ENCODE measurements at regions not wholly inside any gene's neighbourhood (a gene's known extent, or its start where the extent isn't known, plus 50 kb on each side); places are given as distances from the start of the nearest gene placed in this dataset.

DNA sequence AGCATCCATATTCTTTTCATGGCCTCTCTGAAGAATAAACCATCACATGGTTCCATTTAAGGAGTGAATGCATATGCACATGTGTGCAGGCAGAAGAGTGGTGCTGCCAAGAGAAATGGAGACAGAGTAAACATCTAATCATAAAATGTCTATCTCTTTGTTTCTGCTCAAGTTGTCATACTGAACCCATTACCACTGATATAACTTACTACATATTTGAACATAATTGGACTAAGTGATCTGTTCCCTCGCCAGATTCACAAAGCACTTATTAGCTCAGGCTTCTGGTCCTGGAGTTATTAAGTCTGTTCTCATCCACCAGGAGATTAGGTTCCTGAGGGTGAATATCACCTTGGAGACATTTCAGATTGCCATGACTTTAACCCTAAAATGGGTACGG is 72.3 kb upstream of the XYLT1 start (continued):
- TF ChIP-seq, protein P1, sequence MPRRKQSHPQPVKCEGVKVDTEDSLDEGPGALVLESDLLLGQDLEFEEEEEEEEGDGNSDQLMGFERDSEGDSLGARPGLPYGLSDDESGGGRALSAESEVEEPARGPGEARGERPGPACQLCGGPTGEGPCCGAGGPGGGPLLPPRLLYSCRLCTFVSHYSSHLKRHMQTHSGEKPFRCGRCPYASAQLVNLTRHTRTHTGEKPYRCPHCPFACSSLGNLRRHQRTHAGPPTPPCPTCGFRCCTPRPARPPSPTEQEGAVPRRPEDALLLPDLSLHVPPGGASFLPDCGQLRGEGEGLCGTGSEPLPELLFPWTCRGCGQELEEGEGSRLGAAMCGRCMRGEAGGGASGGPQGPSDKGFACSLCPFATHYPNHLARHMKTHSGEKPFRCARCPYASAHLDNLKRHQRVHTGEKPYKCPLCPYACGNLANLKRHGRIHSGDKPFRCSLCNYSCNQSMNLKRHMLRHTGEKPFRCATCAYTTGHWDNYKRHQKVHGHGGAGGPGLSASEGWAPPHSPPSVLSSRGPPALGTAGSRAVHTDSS (tag by site-specific recombination; IDR thresholded peaks at IDR 0.05): no peak
- TF ChIP-seq ZNF16 (tag by site-specific recombination; IDR thresholded peaks at IDR 0.05; ENCODE audit: low read depth) (no peak), ZXDB (tag by site-specific recombination; IDR thresholded peaks at IDR 0.05) (no peak), ZNF174 (tag by site-specific recombination; IDR thresholded peaks at IDR 0.05) (no peak)

DNA sequence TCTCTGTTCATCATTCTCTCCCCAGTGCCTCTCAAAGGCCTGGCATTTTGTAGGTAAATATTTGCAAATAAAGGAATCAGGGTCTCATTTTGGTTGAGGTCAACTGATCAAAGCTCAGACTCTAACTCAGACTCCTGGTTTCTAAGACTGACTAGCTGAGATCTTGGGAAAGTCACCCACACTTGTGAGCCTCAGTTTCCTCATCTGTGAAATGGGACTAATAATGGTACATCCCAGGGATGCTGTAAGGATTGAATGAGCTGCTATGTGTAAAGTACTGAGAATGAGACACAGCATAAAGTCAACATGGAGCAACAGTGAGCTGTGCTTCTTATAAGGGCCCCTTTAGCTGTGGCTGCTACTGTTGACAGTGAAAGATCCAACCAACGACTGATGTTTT is 70.6 kb upstream of the XYLT1 start:
- ChIA-PET CTCF (interaction anchor here (1.3 kb wide), 1 partner anchor 38 kb away, joined by 5 read pairs; no protein-coding TSS in a partner anchor), POLR2A (no interaction called here)
- no peaks in the 10 kb centered on the region for H3K36me3 ChIP-seq (ENCODE audit: control insufficient read depth in 2 of 2, insufficient read depth in 1 of 2, low read length in 2 of 2)

DNA sequence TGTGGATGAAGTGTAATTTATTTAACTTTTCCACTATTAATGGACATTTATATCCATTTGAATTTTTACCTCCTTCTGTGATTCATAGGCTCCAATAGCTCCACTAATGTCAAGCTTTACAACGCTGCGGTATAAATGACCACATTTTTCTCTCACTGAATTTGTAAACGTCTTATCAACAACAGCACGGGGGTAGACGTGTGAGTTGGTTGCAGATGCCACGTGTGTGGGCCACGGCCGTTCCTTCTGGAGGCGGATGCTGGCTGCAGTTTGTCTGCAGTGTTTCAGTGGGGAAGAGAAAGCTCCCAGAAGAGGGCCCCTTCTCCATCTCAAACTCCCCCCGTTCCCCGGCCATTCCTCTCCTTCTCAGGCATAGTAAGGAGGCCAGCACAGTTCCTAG is 68.2 kb upstream of the XYLT1 start:
- Histone ChIP-seq H3K4me3 (ENCODE audit: low read depth, low read length) (no peak overlapping the region), H3K36me3 (ENCODE audit: control insufficient read depth in 2 of 2, insufficient read depth in 1 of 2, low read length in 2 of 2) (no peaks in the 10 kb centered on the region), H3K4me1 (ENCODE audit: control insufficient read depth, insufficient read depth, low read length) (no peaks in the 10 kb centered on the region), H3K9me3 (ENCODE audit: control insufficient read depth, insufficient read depth, low read depth, low read length) (no peaks in the 10 kb centered on the region), H3K27ac (ENCODE audit: extremely low read depth, low read depth, low read length) (no peak overlapping the region)
- ChIA-PET POLR2A (no interaction called here), CTCF (no interaction called here)
- TF ChIP-seq ZBTB20 (tag by site-specific recombination; IDR thresholded peaks at IDR 0.05) (no peak), ZNF747 (tag by site-specific recombination; IDR thresholded peaks at IDR 0.05) (no peak), ZNF830 (tag by site-specific recombination; IDR thresholded peaks at IDR 0.05; ENCODE audit: low read depth) (no peak), ZNF239 (tag by site-specific recombination; IDR thresholded peaks at IDR 0.05) (no peak), ZSCAN30 (tag by site-specific recombination; IDR thresholded peaks at IDR 0.05) (no peak), ZNF544 (tag by site-specific recombination; IDR thresholded peaks at IDR 0.05) (no peak), ZNF707 (tag by site-specific recombination; IDR thresholded peaks at IDR 0.05) (no peak), ZNF791 (tag by site-specific recombination; IDR thresholded peaks at IDR 0.05) (no peak), GFI1B (tag by site-specific recombination; IDR thresholded peaks at IDR 0.05) (no peak), SCRT1 (tag by site-specific recombination; IDR thresholded peaks at IDR 0.05; ENCODE audit: borderline replicate concordance) (no peak), ZNF157 (tag by site-specific recombination; IDR thresholded peaks at IDR 0.05) (no peak), ZNF174 (tag by site-specific recombination; IDR thresholded peaks at IDR 0.05) (no peak)
- TF ChIP-seq, protein P2, sequence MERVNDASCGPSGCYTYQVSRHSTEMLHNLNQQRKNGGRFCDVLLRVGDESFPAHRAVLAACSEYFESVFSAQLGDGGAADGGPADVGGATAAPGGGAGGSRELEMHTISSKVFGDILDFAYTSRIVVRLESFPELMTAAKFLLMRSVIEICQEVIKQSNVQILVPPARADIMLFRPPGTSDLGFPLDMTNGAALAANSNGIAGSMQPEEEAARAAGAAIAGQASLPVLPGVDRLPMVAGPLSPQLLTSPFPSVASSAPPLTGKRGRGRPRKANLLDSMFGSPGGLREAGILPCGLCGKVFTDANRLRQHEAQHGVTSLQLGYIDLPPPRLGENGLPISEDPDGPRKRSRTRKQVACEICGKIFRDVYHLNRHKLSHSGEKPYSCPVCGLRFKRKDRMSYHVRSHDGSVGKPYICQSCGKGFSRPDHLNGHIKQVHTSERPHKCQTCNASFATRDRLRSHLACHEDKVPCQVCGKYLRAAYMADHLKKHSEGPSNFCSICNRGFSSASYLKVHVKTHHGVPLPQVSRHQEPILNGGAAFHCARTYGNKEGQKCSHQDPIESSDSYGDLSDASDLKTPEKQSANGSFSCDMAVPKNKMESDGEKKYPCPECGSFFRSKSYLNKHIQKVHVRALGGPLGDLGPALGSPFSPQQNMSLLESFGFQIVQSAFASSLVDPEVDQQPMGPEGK (tag by site-specific recombination; IDR thresholded peaks at IDR 0.05): no peak

More for the DNA sequence above, 70.6 kb upstream of the XYLT1 start:
- Histone ChIP-seq H3K9me3 (ENCODE audit: control insufficient read depth, insufficient read depth, low read depth, low read length) (no peaks in the 10 kb centered on the region), H3K4me3 (ENCODE audit: low read depth, low read length) (no peak overlapping the region), H3K27ac (ENCODE audit: extremely low read depth, low read depth, low read length) (no peak overlapping the region), H3K4me1 (ENCODE audit: control insufficient read depth, insufficient read depth, low read length) (no peaks in the 10 kb centered on the region)
- TF ChIP-seq ZNF660 (tag by site-specific recombination; IDR thresholded peaks at IDR 0.05) (no peak), ZNF202 (tag by site-specific recombination; IDR thresholded peaks at IDR 0.05; ENCODE audit: borderline replicate concordance) (no peak), ZNF174 (tag by site-specific recombination; IDR thresholded peaks at IDR 0.05) (no peak), ZNF404 (tag by site-specific recombination; IDR thresholded peaks at IDR 0.05) (no peak), ZNF76 (tag by site-specific recombination; IDR thresholded peaks at IDR 0.05; ENCODE audit: borderline replicate concordance, low read depth) (no peak), ZBTB20 (tag by site-specific recombination; IDR thresholded peaks at IDR 0.05) (no peak), ZNF664 (tag by site-specific recombination; IDR thresholded peaks at IDR 0.05) (no peak), FEZF1 (tag by site-specific recombination; IDR thresholded peaks at IDR 0.05) (no peak), ZNF768 (tag by site-specific recombination; IDR thresholded peaks at IDR 0.05) (no peak), GLIS2 (tag by site-specific recombination; IDR thresholded peaks at IDR 0.05) (no peak), ZNF37A (tag by site-specific recombination; IDR thresholded peaks at IDR 0.05) (no peak)
- TF ChIP-seq, protein P3, sequence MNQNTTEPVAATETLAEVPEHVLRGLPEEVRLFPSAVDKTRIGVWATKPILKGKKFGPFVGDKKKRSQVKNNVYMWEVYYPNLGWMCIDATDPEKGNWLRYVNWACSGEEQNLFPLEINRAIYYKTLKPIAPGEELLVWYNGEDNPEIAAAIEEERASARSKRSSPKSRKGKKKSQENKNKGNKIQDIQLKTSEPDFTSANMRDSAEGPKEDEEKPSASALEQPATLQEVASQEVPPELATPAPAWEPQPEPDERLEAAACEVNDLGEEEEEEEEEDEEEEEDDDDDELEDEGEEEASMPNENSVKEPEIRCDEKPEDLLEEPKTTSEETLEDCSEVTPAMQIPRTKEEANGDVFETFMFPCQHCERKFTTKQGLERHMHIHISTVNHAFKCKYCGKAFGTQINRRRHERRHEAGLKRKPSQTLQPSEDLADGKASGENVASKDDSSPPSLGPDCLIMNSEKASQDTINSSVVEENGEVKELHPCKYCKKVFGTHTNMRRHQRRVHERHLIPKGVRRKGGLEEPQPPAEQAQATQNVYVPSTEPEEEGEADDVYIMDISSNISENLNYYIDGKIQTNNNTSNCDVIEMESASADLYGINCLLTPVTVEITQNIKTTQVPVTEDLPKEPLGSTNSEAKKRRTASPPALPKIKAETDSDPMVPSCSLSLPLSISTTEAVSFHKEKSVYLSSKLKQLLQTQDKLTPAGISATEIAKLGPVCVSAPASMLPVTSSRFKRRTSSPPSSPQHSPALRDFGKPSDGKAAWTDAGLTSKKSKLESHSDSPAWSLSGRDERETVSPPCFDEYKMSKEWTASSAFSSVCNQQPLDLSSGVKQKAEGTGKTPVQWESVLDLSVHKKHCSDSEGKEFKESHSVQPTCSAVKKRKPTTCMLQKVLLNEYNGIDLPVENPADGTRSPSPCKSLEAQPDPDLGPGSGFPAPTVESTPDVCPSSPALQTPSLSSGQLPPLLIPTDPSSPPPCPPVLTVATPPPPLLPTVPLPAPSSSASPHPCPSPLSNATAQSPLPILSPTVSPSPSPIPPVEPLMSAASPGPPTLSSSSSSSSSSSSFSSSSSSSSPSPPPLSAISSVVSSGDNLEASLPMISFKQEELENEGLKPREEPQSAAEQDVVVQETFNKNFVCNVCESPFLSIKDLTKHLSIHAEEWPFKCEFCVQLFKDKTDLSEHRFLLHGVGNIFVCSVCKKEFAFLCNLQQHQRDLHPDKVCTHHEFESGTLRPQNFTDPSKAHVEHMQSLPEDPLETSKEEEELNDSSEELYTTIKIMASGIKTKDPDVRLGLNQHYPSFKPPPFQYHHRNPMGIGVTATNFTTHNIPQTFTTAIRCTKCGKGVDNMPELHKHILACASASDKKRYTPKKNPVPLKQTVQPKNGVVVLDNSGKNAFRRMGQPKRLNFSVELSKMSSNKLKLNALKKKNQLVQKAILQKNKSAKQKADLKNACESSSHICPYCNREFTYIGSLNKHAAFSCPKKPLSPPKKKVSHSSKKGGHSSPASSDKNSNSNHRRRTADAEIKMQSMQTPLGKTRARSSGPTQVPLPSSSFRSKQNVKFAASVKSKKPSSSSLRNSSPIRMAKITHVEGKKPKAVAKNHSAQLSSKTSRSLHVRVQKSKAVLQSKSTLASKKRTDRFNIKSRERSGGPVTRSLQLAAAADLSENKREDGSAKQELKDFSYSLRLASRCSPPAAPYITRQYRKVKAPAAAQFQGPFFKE (tag by site-specific recombination; IDR thresholded peaks at IDR 0.05; ENCODE audit: borderline replicate concordance): no peak
- TF ChIP-seq, protein P4, sequence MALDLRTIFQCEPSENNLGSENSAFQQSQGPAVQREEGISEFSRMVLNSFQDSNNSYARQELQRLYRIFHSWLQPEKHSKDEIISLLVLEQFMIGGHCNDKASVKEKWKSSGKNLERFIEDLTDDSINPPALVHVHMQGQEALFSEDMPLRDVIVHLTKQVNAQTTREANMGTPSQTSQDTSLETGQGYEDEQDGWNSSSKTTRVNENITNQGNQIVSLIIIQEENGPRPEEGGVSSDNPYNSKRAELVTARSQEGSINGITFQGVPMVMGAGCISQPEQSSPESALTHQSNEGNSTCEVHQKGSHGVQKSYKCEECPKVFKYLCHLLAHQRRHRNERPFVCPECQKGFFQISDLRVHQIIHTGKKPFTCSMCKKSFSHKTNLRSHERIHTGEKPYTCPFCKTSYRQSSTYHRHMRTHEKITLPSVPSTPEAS (tag by site-specific recombination; IDR thresholded peaks at IDR 0.05): no peak
